ENCODE measurements at regions not wholly inside any gene's neighbourhood (a gene's known extent, or its start where the extent isn't known, plus 50 kb on each side); places are given as distances from the start of the nearest gene placed in this dataset.
"Not testable (repeated sequence)": the region's sequence is repeated elsewhere in the genome, so short reads cannot be mapped to it uniquely, and the experiment has no call there.

- Histone ChIP-seq H3K27me3 (ENCODE audit: control insufficient read depth, insufficient read depth, low read length) (no peaks in the 10 kb centered on the region), H3K27ac (ENCODE audit: low read length) (no peak overlapping the region), H3K4me1 (ENCODE audit: control insufficient read depth, insufficient read depth, low read length) (no peaks in the 10 kb centered on the region), H3K4me3 (ENCODE audit: low read length) (no peak overlapping the region), H3K9me3 (replicated peaks; ENCODE audit: control insufficient read depth, low read depth, low read length) (no peaks in the 10 kb centered on the region), H3K36me3 (ENCODE audit: control insufficient read depth, insufficient read depth, low read length) (no peaks in the 10 kb centered on the region)
- no CpG with 5 or more reads among the region's 3 CpGs for WGBS (ENCODE audit: insufficient coverage)
- DNase-seq, result no peak
Observed at GRCh38 chr6:82624251-82624650, 260.6 kb downstream of the TPBG start.

DNA sequence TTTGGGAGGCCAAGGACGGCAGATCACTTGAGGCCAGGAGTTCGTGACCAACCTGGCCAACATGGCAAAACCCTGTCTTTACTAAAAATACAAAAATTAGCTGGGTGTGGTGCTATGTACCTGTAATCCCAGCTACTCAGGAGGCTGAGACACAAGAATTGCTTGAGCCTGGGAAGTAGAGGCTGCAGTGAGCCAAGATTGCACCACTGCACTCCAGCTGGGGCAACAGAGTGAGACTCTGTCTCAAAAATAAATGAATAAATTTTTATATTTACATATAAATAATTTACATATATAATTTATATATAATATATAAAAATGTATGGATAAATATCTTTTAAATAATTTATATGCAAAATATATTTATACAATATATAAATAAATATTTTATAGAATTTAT, 263.3 kb downstream of the TPBG start:
- H3K36me3 ChIP-seq (ENCODE audit: control insufficient read depth, insufficient read depth, low read length); H3K9me3 ChIP-seq (replicated peaks; ENCODE audit: control insufficient read depth, low read depth, low read length); H3K4me1 ChIP-seq (ENCODE audit: control insufficient read depth, insufficient read depth, low read length); H3K27ac ChIP-seq (ENCODE audit: low read length); H3K4me3 ChIP-seq (ENCODE audit: low read length); DNase-seq; H3K27me3 ChIP-seq (ENCODE audit: control insufficient read depth, insufficient read depth, low read length): not testable (repeated sequence)
- no CpG with 5 or more reads among the region's 2 CpGs for WGBS (ENCODE audit: insufficient coverage)

DNA sequence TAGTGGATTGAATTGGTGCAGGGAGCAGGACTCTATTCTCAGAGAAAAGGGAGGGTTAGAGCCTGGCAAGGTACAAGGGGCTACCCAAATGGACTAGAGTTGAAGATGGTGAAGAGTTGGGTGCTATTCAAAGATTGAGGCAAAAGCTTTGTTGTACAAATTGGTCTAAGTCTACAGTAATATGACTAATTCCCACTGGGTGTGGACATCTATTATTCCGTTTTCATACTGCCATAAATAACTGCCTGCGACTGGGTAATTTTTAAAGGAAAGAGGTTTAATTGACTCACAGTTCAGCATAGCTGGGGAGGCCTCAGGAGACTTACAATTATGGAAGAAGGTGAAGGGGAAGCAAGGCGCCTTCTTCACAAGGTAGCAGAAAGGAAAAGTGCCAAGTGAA, 266.3 kb downstream of the TPBG start:
- DNase-seq, result no peak

GRCh38 chr6:82641677-82642076, 278.1 kb downstream of the TPBG start:
- no CpG with 5 or more reads among the region's 1 CpG for WGBS (ENCODE audit: insufficient coverage)
- no peaks in the 10 kb centered on the region for H3K36me3 ChIP-seq (ENCODE audit: control insufficient read depth, insufficient read depth, low read length)
- H3K9me3 ChIP-seq (replicated peaks; ENCODE audit: control insufficient read depth, low read depth, low read length), result no peaks in the 10 kb centered on the region
- H3K27me3 ChIP-seq (ENCODE audit: control insufficient read depth, insufficient read depth, low read length), result no peaks in the 10 kb centered on the region
- DNase-seq, result no peak
- no peak overlapping the region for H3K27ac ChIP-seq (ENCODE audit: low read length)
- no peak overlapping the region for H3K4me3 ChIP-seq (ENCODE audit: low read length)
- H3K4me1 ChIP-seq (ENCODE audit: control insufficient read depth, insufficient read depth, low read length), result no peaks in the 10 kb centered on the region

More for the DNA sequence above, 266.3 kb downstream of the TPBG start:
- Histone ChIP-seq H3K4me3 (ENCODE audit: low read length) (no peak overlapping the region), H3K9me3 (replicated peaks; ENCODE audit: control insufficient read depth, low read depth, low read length) (no peaks in the 10 kb centered on the region), H3K27ac (ENCODE audit: low read length) (no peak overlapping the region), H3K36me3 (ENCODE audit: control insufficient read depth, insufficient read depth, low read length) (no peaks in the 10 kb centered on the region), H3K4me1 (ENCODE audit: control insufficient read depth, insufficient read depth, low read length) (no peaks in the 10 kb centered on the region), H3K27me3 (ENCODE audit: control insufficient read depth, insufficient read depth, low read length) (no peaks in the 10 kb centered on the region)
- no CpG with 5 or more reads among the region's 3 CpGs for WGBS (ENCODE audit: insufficient coverage)

- Histone ChIP-seq H3K4me3 (ENCODE audit: low read length) (no peak overlapping the region), H3K36me3 (ENCODE audit: control insufficient read depth, insufficient read depth, low read length) (no peaks in the 10 kb centered on the region), H3K27ac (ENCODE audit: low read length) (no peak overlapping the region), H3K9me3 (replicated peaks; ENCODE audit: control insufficient read depth, low read depth, low read length) (no peaks in the 10 kb centered on the region), H3K4me1 (ENCODE audit: control insufficient read depth, insufficient read depth, low read length) (no peaks in the 10 kb centered on the region), H3K27me3 (ENCODE audit: control insufficient read depth, insufficient read depth, low read length) (no peaks in the 10 kb centered on the region)
- no peak for DNase-seq
- 60% methylated on average over 1 of the region's 3 CpGs for WGBS (ENCODE audit: insufficient coverage)
Observed at GRCh38 chr6:82645536-82646230, 282.1 kb downstream of the TPBG start.

- no peak for DNase-seq
- Histone ChIP-seq H3K9me3 (replicated peaks; ENCODE audit: control insufficient read depth, low read depth, low read length) (no peaks in the 10 kb centered on the region), H3K27me3 (ENCODE audit: control insufficient read depth, insufficient read depth, low read length) (no peaks in the 10 kb centered on the region), H3K4me1 (ENCODE audit: control insufficient read depth, insufficient read depth, low read length) (no peaks in the 10 kb centered on the region), H3K27ac (ENCODE audit: low read length) (no peak overlapping the region), H3K36me3 (ENCODE audit: control insufficient read depth, insufficient read depth, low read length) (no peaks in the 10 kb centered on the region), H3K4me3 (ENCODE audit: low read length) (no peak overlapping the region)
- no CpG with 5 or more reads among the region's 1 CpG for WGBS (ENCODE audit: insufficient coverage)
Observed at GRCh38 chr6:82646231-82646615, 282.6 kb downstream of the TPBG start.

DNA sequence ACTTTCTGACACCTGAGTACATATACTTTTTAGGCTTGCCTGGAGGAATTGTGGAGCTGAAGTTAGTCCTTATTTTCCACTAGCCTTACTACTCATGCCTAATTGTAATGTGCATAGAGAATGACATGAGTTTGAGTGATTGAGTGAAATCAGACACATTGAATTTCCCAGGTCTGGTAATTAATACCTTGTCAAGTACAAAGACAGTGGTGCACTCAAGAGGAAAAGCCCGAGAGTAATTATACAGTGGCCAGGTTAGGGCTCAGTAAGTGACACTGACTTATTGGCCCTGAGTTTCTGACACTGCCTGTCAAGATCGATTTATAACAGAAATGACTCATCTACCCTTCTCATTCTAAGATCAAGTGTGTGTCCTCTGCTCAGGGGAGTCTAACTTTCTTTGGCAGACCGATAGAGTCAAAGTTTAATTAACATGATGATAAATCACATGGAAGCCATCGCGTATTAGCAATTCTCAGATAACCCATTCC, 288.3 kb downstream of the TPBG start:
- H3K9me3 ChIP-seq (replicated peaks; ENCODE audit: control insufficient read depth, low read depth, low read length), result no peaks in the 10 kb centered on the region
- no peak for DNase-seq
- WGBS (ENCODE audit: insufficient coverage), result 100% methylated on average over 1 of the region's 5 CpGs
- no peaks in the 10 kb centered on the region for H3K27me3 ChIP-seq (ENCODE audit: control insufficient read depth, insufficient read depth, low read length)
- H3K4me1 ChIP-seq (ENCODE audit: control insufficient read depth, insufficient read depth, low read length), result no peaks in the 10 kb centered on the region
- H3K4me3 ChIP-seq (ENCODE audit: low read length), result no peak overlapping the region
- H3K27ac ChIP-seq (ENCODE audit: low read length), result no peak overlapping the region
- H3K36me3 ChIP-seq (ENCODE audit: control insufficient read depth, insufficient read depth, low read length), result no peaks in the 10 kb centered on the region

GRCh38 chr6:82679232-82679631, 315.6 kb downstream of the TPBG start:
- peaks cover 2% of the 10 kb centered on the region for H3K9me3 ChIP-seq (replicated peaks; ENCODE audit: control insufficient read depth, low read depth, low read length)
- H3K27ac ChIP-seq (ENCODE audit: low read length), result no peak overlapping the region
- no peak overlapping the region for H3K4me3 ChIP-seq (ENCODE audit: low read length)
- no peak for DNase-seq
- H3K27me3 ChIP-seq (ENCODE audit: control insufficient read depth, insufficient read depth, low read length), result no peaks in the 10 kb centered on the region
- WGBS (ENCODE audit: insufficient coverage), result no CpG with 5 or more reads among the region's 2 CpGs
- no peaks in the 10 kb centered on the region for H3K4me1 ChIP-seq (ENCODE audit: control insufficient read depth, insufficient read depth, low read length)
- H3K36me3 ChIP-seq (ENCODE audit: control insufficient read depth, insufficient read depth, low read length), result no peaks in the 10 kb centered on the region

DNA sequence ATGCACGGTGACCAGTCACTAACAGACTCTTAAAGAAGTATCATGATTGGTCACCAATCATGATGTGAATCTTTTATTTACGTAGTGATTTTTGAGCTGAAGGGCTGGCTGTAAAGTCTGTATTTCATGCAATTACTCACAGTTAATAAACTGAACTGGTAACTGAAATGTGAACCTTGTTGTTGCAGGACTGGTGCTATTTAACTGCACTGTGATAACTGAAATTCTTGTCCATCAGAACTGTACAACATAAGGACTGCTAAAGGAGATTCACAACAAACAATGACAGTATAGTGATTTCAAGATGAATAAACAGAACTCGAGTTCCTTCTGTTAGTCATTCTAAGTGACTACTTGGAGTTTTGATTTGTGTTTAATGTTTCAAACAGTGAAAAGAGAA, 316.6 kb downstream of the TPBG start:
- Histone ChIP-seq H3K4me3 (ENCODE audit: low read length) (no peak overlapping the region), H3K27ac (ENCODE audit: low read length) (no peak overlapping the region), H3K36me3 (ENCODE audit: control insufficient read depth, insufficient read depth, low read length) (no peaks in the 10 kb centered on the region), H3K9me3 (replicated peaks; ENCODE audit: control insufficient read depth, low read depth, low read length) (peaks cover 2% of the 10 kb centered on the region), H3K27me3 (ENCODE audit: control insufficient read depth, insufficient read depth, low read length) (no peaks in the 10 kb centered on the region), H3K4me1 (ENCODE audit: control insufficient read depth, insufficient read depth, low read length) (no peaks in the 10 kb centered on the region)
- no peak for DNase-seq
- WGBS (ENCODE audit: insufficient coverage), result no CpG with 5 or more reads among the region's 3 CpGs

DNA sequence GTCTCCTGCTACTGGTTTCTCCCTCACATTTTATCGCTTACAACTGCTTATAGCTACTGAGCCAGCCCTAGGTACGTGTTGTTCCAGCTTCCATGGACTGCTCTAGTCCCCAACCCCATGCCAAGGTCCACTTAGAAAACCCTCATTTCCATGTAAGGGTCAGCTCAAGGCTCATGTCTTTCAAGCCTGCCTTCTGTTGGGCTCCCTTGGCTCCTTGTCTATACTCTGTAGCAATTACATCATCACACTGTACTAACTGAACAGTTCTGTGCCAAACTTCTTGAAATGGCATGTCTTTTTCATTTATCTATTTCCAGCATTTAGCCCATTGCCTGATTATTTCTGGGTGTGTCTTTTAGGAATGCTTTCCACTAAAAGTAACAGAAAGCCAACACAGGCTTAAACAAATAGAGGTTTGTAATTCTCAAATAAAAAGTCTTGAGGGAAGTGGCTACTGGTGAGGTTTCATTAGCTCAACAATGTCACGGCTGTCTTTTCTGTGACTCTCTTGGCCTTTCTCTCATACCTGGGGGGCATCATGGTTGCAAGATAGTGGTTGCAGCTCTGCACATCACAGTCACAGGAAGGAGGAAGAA, 317.6 kb downstream of the TPBG start:
- Histone ChIP-seq H3K27me3 (ENCODE audit: control insufficient read depth, insufficient read depth, low read length) (no peaks in the 10 kb centered on the region), H3K4me1 (ENCODE audit: control insufficient read depth, insufficient read depth, low read length) (no peaks in the 10 kb centered on the region), H3K4me3 (ENCODE audit: low read length) (no peak overlapping the region), H3K27ac (ENCODE audit: low read length) (no peak overlapping the region), H3K36me3 (ENCODE audit: control insufficient read depth, insufficient read depth, low read length) (no peaks in the 10 kb centered on the region), H3K9me3 (replicated peaks; ENCODE audit: control insufficient read depth, low read depth, low read length) (no peaks in the 10 kb centered on the region)
- DNase-seq, result no peak
- 97% methylated on average over 2 of the region's 3 CpGs for WGBS (ENCODE audit: insufficient coverage)

Data from muscle of leg (tissue), 3 donors.